ENCODE measurements at regions not wholly inside any gene's neighbourhood (a gene's known extent, or its start where the extent isn't known, plus 50 kb on each side); places are given as distances from the start of the nearest gene placed in this dataset.
"Not testable (repeated sequence)": the region's sequence is repeated elsewhere in the genome, so short reads cannot be mapped to it uniquely, and the experiment has no call there.

DNA sequence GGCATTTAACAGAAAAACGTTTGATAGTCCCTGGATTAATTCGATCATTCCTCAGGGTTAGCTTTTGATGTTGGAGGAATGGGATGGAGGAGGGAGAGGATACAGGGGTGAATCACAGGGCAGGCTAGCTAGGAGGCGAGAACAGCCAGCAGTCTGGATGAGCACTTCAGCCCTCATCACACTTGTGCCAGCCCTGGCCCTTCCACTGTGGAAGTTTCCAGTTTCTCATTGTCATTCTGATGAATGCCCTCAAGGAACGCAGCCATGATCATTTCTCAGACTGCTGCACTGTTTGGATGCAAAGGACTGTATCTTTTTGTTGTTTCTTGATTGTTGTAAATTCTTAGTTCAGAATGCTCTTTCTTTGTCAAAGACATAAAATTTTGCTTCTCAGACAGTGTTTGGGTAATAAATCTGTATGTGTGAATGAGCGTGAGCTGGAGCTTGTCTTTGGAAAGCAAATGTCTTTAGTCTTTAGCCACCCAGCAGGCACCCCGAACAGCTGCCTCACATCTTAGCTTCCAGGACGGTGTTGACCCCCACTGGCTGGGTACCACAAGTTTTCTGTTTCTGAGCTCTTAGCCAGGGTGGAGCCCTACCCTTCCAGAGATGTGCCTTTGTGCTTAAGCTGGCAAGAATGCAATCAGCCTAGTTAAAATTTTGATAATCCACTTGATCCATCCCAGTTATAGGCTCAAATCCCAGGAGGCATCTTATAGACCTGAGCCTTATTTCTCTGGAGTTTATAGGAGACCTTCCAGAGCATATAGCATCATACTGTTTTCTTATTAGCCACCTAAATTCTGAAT lies 121.1 kb downstream of the PDCD6IP start:
- no peak for DNase-seq

DNA sequence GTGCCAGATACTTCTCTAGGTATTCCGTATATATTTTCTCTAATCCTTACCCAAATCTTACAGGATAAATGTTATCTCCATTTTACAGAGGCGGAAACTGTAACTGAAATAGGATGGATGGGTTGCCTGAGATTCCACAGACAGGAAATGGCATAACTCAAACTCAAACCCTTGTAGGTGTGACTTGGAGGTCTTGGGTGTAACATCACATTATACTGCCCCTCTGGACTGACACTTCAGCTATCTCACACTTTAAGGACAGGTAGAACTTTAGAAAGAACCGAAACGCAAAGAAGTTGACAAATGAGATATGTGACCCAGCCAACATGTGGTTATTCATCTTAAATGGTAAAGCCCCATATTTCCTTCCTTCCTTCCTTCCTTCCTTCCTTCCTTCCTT lies 122.1 kb downstream of the PDCD6IP start:
- DNase-seq = no peak

DNA sequence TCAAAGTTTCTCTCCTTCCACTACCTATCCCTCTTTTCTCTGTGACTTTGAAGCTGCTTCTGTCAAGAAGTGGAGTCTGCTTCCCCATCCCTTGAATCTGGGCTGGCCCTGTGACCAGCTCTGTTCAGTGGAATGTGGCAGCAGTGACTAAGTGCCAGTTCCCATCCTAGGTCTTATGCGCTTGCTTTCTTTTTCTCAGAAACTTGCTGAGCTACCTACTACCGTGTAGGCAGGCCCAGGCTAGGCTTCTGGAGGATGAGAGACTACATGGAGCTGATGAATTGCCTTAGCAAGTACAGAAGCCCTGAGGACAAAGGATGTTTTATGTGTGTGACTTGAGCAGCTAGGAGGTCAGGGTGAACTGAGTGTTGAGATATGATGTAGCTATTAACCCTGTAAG lies 123.2 kb downstream of the PDCD6IP start:
- DNase-seq = no peak

DNA sequence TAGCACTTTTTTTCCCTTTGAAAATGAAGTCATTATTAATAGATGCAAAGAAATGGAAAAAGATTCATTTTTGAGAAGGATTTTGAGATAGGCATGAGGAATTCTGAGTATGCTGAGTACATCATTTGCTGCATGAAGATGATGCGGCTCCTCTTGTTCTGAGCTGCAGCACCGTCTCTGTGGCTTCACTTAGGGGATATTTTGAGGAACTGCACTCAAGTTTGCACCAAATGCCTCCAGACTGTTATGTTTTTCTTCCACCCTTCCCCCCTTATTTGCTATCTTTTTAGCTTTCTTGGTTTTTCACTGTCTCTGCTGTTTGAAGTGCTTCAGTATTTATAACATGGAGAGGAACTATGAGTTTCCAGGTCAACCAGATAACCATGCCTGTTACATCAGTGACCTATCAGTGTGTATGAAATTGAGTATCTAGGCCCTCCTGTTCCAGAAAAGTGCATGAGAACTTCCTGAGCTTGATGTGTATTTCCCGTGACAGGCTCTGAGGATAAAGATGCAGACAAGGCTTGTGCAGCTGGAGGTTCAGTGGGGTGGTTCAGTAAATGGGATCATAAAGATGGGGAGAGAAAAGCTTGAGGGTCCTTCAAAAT lies 128.7 kb downstream of the PDCD6IP start:
- DNase-seq = no peak

DNA sequence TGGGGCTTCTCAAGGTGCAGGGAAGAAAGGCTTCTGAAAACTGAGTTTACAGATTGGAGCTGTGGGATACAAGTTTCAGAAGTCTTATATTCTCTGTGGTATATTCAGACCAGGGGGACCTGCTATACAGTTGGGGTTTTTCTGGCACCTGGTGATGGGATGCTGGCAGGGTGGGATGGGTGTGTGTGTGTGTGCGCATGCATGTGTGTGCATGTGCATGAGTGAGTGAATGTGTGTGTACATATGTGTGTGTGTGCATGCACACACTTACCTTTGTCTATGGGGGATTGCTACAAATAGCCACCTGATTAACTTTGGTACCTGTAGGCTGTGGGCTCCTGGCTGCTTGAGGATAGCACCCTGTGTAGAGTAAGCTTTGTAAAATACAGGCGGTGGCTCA lies 131.4 kb downstream of the PDCD6IP start:
- DNase-seq = no peak

DNA sequence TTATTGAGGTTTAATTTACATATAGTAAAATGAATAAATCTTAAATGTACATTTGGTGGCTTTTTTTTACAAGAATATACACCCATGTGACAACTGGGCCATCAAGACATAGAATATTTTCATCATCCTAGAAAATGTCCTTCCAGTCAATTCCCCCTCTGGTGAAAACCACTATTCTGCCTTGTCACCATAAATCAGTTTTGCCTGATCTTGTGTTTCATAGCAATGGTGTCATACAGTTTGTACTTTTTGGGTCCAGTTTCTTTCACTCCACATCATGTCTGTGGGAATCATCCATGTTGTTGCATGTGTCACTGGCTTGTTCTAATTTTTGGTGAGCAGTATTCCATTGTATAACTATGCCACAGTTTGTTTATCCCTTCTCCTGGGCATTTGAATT lies 133.1 kb downstream of the PDCD6IP start:
- no peak for DNase-seq

DNA sequence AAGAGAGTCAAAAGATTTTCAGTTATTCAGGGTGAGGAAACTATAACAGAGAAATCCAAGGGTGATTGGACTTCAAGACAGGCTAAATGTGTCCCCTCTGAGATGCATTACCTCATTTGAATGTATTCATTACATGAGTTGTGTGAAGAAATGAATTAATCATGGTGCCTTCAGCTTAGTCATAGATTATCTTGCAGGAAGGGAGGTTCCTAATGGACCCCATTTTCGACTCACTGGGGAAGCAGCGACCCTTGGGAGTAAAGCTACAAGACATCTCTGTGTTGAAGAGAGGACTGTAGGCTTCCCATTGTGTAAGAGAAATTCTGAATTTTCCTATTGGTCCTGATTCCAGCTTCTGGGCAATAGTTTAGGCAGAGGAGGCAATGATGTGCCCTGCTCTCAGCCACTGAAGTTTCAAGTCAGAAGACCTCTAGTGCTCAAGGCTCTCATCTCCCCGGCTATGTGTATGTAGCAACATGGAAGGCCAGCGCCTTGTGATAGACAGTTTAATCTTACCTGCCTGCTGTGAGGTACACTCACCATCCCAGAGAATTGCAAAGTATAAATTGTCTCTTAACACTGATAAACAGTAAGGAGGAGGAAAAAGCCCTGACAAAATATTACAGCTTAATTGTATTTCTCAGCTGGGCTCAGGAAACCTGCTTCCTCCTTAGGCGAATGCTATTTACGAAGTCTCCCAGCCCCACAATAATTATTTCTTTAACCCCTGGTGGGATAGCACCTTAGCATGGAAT lies 133.8 kb downstream of the PDCD6IP start:
- DNase-seq = no peak

DNA sequence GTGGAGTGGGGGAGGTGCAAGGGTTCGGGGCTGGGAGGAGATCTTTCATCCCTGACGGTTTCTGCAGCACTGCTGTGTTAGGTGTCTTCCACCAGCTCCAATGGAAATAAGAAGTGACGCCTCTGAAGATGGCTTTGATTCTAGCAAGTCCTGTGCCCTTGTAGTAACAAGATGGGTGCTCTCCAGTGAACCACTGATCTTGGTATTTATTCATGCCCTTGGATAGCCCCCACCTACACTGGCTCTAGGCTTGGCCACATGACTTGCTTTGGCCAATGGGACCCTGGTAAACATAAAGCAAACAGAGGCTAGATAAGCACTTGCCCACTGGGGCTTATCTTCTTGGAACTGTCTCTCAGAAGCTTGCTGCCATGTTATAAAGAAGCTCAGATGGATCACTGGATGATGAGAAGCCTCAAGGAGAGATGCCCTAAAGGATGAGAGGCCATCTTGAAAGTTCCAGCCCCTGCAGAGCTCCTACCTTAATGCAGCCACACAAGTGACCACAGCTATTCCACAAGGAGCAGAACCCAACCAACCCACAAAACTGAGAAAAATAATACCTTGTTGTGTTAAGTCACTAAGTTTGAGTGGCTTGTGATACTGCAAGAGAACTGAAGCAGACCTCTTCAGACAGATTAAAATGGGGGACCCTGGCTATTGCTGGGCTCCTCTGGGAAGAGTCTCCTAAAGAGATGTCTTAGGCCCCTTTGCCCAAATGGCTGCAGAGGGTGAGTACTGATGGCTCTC lies 137.9 kb downstream of the PDCD6IP start:
- DNase-seq = no peak

DNA sequence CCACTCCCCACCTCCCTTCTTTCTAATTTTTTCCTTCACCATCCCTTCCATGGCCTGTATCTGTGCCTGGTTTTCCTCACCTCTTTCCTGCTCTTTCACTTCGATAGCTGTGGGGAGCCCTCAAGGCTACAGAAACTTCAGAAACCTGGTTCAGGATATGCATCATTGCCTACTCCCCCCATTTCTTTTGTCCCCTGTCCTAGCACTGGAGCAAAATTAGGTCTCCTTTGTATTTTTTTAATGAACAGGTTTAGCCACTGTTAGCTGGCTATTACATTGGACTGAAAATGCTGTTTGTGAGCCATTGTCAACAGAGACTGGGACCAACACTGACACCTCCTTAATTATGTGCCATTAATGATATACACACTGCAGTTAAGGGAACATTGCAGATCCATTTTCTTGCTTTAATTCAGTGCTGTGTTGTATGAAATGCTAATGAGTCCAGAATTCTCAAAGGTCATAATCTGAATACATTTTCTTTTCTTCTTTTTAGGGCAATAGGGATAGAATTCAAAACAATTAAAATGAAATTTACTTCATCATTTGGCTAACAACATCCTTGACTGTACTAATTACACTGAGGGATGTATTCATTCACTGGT lies 138.6 kb downstream of the PDCD6IP start:
- DNase-seq = no peak

DNA sequence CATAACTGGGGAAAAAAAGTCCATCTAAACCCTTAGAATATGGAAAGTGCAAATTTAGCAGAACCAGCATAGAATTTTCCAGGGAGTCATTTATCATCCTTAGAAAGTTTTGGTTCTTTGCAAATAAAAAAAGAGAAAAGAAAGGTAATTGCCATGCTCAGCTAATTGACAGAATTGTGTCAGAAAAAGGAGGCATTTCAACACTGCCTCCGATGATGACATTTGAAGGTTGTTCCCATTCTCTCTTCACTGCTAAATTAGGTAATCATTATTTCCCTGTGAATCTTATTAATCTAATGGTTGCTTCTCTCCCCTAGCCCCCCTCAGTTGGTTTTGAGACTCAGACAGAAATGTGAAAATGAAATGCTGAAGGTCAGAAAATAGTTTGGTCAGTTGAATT lies 139.2 kb downstream of the PDCD6IP start:
- DNase-seq = no peak

DNA sequence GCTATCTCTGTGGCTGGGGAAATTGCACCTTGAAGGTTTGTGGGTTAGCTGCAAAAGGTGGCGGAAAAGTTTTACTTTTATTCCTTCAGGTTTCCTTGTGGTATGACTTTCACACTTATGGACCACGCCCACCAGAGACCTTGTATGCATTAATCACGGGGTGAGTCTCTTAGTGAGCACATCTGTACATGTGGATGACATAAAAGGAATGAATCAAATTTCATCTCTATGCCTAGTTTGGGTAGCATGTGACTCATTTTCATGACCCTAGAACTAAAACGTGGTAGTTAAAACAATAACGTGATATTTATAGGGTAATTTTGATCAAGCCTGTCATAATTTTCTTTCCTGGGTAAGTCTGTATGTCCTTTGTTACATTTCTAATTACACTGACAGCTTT lies 141.7 kb downstream of the PDCD6IP start:
- DNase-seq = no peak

DNA sequence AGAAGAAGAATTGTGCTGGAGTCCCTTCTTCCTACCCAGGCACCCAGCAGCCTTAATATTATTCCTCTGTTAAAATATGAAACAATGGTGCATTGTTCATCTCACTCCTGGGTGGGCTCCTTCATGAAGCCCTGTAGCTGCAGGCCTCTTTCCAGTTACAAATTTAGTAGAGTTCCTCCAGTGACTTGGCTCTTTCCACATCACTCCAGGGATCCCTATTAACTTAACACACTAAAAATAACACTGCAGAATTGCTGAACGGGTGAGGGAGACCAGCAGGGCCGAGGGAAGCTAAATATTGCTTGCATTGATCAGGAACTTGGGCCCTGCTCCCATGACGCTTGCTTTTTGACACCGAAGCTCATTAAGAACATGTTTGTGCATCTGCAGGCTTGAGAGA lies 142.3 kb downstream of the PDCD6IP start:
- no peak for DNase-seq

DNA sequence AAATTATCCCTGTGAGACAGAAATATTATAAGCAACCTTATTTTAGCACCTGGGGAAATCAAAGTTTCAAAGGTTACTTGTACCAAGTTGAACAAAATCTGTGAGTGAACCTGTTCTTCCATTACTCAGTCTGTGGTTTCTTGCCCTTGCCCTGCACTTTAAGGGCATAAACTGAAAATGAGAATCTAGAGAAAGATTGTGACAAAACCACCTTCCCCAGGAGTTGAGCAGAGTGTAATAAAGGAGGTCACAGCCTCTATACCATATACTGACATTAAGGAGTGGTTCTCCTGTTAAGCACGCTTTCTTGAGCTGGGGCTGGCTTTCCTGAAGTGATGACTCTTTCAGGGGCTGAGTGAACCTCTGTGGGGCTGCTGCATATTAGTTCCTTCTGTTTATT lies 143.4 kb downstream of the PDCD6IP start:
- DNase-seq = no peak

DNA sequence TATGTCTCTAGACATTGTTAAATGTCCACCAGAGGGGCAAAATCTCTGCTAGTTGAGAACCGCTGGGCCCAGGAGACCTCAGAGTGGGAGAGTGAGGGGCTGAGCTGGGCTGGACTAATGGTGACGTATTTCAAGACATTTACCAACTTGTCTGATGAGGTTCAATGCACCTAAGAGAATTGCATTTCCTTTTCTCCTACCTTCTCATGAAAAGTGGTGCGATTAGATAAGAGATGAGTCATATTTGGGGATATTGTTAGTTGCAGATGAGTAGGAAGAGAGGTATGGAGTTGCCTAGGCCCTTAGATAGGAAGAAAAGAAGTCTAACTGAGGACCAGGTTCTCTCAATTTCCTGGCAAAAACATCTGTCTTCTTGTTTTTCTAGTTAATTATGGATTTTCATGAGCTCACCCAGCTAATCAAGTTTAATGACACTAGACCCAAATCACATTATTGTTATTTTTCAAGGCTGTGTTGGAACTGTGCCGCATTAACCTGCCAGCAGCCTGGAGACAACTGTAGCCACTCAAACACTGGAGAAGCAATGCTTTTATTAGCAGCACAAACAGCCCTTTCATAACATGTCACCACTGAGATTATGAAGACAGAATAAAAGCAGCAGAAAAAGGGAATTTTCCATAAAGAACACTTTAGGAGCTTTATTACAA lies 144.2 kb downstream of the PDCD6IP start:
- DNase-seq = peak; percentile 66

DNA sequence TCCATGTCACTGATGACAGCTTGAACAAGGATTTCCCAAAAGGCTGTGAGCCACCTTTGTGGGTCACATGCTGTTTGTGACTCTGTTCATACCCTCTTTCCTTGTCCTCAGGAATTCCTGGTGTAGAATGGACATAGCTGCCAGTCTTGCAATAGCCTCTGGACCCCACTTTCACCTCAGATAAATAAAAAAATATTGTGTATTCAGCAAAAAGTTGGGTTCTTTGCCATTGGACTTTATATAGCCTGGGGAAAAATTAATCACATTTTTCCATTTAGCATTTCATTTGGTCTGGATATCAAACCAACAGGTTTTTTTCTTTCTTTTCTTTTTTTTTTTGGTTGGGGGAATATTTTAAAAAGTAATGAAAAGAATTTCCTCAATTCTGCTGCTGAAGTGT lies 144.8 kb downstream of the PDCD6IP start:
- DNase-seq = no peak

DNA sequence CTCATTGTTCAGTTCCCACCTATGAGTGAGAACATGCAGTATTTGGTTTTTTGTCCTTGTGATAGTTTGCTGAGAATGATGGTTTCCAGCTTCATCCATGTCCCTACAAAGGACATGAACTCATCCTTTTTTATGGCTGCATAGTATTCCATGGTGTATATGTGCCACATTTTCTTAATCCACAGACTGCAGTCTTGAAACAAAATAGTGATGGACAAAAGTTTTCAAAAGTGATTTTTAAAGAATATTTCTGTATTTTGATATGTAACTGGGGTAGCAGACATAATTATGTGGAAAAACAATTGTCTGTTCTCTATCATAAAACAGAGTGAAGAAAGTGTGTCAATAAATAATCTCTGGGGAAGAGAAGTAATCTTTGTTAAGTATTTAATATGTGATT lies 148.2 kb downstream of the PDCD6IP start:
- not testable (repeated sequence) for DNase-seq

DNA sequence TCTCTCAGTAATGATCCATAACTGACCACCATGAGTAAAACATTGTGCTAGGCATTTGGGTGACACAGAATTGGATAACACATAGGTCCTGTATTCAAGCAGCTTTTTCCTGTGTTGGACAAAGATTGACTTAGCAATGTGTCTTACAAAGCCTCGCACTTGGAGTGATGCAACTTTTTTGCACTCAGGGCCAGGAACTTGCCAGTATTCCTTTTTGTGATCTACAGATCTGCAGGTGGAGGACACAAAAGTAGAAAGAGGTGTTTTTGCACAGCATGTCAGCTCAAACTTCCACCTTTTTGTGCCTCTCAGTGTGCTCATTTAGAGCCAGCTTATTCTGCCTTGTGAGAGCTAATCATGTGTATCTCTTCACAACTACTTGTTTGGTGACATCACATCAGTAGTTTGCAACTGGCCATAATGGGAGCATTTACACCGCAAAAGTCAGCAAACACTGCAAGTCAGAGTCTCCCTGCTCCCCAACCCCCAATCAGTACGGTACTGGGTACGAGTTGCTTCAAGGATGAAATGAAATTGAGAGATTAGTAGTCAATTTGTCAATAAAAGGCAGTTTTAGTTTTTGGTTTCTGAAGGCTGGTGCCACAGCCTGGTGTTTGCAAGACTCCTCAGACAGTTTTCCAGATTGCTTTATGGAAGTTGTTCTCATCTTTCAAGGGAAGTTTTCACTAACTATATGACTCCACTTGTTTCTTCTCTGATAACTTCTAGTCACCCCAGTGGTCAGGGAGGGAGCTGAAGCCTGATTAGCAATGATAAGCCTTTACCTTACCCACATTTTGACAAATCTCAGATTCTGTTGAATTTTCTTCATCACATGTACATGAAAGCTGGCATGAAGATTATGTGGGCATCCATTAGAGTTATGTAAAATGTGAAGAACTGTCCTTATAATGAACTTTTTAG lies 149.1 kb downstream of the PDCD6IP start:
- DNase-seq = no peak

DNA sequence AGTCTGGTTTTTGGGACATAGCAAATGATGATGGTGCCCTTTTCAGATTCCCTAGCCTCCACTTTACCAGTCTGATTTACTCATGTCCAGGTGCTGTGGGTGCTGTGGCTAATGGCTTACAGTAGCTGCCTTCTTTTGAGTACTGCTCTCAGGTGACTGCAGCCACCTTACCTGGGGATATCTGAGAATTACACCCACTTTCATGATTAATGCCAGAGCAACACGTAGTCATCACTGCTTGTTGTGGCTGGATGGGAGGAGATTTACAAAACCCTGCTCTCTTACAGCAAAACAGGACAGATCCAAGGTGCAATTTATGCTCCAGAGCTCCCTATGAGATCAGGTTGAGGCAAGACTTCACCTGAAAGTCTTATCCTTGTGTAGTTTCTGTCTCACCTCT lies 150.6 kb downstream of the PDCD6IP start:
- no peak for DNase-seq

DNA sequence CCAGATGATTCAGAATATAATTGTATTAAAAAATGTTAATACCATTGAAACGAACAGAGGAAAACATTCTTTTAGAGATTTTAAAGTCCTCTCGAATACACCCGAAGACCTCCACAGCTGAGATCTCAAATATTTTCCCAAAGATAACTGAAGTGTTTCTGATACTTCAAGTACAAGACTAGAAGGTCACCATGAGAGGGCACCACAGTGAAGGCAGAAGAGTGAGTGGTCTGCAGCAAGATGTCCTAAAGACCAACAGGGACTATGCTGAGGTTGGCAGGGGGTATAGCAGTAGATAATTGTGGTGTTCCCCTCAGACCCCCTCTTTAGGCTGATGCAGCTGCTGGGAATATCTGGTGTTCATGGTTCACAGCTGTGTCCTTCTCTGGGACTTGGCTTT lies 156.5 kb downstream of the PDCD6IP start:
- no peak for DNase-seq

DNA sequence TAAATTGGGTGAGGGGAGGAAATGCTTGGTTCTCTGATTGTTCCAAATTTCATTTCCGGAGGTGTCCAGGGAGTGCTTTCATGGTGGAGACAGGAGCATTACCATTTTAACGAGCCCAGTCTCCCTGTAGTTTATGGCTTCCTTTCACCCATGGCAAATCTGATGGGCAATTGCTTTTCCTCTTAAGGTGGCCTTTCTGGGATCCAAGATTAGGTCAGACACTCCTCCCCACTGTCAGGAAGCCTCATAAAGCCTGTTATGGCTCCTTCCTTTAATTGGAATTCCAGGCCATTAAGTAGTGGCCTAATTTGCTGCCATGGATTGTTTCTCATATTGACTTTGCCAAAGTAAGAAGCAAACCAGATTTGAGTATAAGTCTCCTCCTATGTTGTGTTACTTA lies 157.8 kb downstream of the PDCD6IP start:
- DNase-seq = no peak

DNA sequence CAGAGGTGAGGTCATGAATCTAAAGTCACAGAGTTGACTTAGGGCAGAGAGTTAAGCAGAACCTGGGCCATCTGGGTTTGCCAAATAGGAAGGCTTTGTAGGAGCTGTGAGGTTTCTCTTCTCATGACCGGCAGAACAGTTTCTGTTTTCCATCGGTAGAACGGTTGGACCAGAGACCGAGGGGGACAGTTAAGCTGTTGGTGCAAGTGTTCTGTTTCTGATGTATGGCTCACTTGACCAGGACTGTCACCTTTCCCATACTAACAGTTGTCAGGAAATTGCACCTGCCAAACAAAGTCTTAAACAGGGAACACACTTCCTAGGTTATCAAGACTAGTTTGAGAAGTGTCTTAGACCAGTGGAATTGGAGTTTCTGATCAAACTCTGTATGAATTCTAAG lies 158.3 kb downstream of the PDCD6IP start:
- DNase-seq = no peak

All from kidney glomerular epithelial cell (primary cell).